ENCODE measurements at regions not wholly inside any gene's neighbourhood (a gene's known extent, or its start where the extent isn't known, plus 50 kb on each side); places are given as distances from the start of the nearest gene placed in this dataset.

GRCh38 chr13:37392389-37392788 lies 206.2 kb downstream of the POSTN start:
- no peak overlapping the region for H3K27ac Mint-ChIP-seq (ENCODE audit: unreplicated experiment)
- no peaks in the 10 kb centered on the region for H3K27me3 Mint-ChIP-seq (ENCODE audit: low read depth)
- peaks cover 20% of the 10 kb centered on the region for H3K36me3 Mint-ChIP-seq (ENCODE audit: low read depth)
- peaks cover 17% of the 10 kb centered on the region for H3K9me3 Mint-ChIP-seq (ENCODE audit: low read depth)
- no peak overlapping the region for H3K4me3 Mint-ChIP-seq (ENCODE audit: unreplicated experiment)
- H3K4me1 Mint-ChIP-seq (ENCODE audit: low read depth): peaks cover 5% of the 10 kb centered on the region
- no peak for TF ChIP-seq CTCF (IDR thresholded peaks at IDR 0.05)
- DNase-seq (ENCODE audit: low spot score): no peak

GRCh38 chr13:37390735-37391134 lies 207.8 kb downstream of the POSTN start:
- peaks cover 10% of the 10 kb centered on the region for H3K36me3 Mint-ChIP-seq (ENCODE audit: low read depth)
- H3K27ac Mint-ChIP-seq (ENCODE audit: unreplicated experiment): no peak overlapping the region
- DNase-seq (ENCODE audit: low spot score): no peak
- no peak overlapping the region for H3K4me3 Mint-ChIP-seq (ENCODE audit: unreplicated experiment)
- peaks cover 5% of the 10 kb centered on the region for H3K9me3 Mint-ChIP-seq (ENCODE audit: low read depth)
- peaks cover 15% of the 10 kb centered on the region for H3K4me1 Mint-ChIP-seq (ENCODE audit: low read depth)
- TF ChIP-seq CTCF (IDR thresholded peaks at IDR 0.05): no peak
- no peaks in the 10 kb centered on the region for H3K27me3 Mint-ChIP-seq (ENCODE audit: low read depth)

- no peak for TF ChIP-seq CTCF (IDR thresholded peaks at IDR 0.05)
- peak overlapping the region; percentile 95 for H3K27ac Mint-ChIP-seq (ENCODE audit: unreplicated experiment)
- H3K9me3 Mint-ChIP-seq (ENCODE audit: low read depth): peaks cover 4% of the 10 kb centered on the region
- no peak overlapping the region for H3K4me3 Mint-ChIP-seq (ENCODE audit: unreplicated experiment)
- H3K4me1 Mint-ChIP-seq (ENCODE audit: low read depth): peaks cover 52% of the 10 kb centered on the region
- DNase-seq (ENCODE audit: low spot score): no peak
- H3K27me3 Mint-ChIP-seq (ENCODE audit: low read depth): no peaks in the 10 kb centered on the region
- peaks cover 4% of the 10 kb centered on the region for H3K36me3 Mint-ChIP-seq (ENCODE audit: low read depth)
These were observed 212.5 kb downstream of the POSTN start for GRCh38 chr13:37385956-37386670.

- Mint-ChIP-seq H3K27me3 (ENCODE audit: low read depth) (no peaks in the 10 kb centered on the region), H3K4me3 (ENCODE audit: unreplicated experiment) (no peak overlapping the region), H3K9me3 (ENCODE audit: low read depth) (peaks cover 6% of the 10 kb centered on the region)
These were observed 213.3 kb downstream of the POSTN start for GRCh38 chr13:37385248-37385647.

GRCh38 chr13:37383856-37384370 lies 214.7 kb downstream of the POSTN start:
- Mint-ChIP-seq H3K4me3 (ENCODE audit: unreplicated experiment) (no peak overlapping the region), H3K4me1 (ENCODE audit: low read depth) (peaks cover 61% of the 10 kb centered on the region), H3K27me3 (ENCODE audit: low read depth) (no peaks in the 10 kb centered on the region), H3K36me3 (ENCODE audit: low read depth) (peaks cover 4% of the 10 kb centered on the region), H3K9me3 (ENCODE audit: low read depth) (peaks cover 7% of the 10 kb centered on the region), H3K27ac (ENCODE audit: unreplicated experiment) (peak overlapping the region; percentile 74)
- no peak for TF ChIP-seq CTCF (IDR thresholded peaks at IDR 0.05)
- DNase-seq (ENCODE audit: low spot score): no peak

More at GRCh38 chr13:37385248-37385647, 213.3 kb downstream of the POSTN start:
- Mint-ChIP-seq H3K36me3 (ENCODE audit: low read depth) (peaks cover 4% of the 10 kb centered on the region), H3K4me1 (ENCODE audit: low read depth) (peaks cover 61% of the 10 kb centered on the region), H3K27ac (ENCODE audit: unreplicated experiment) (no peak overlapping the region)
- no peak for TF ChIP-seq CTCF (IDR thresholded peaks at IDR 0.05)
- DNase-seq (ENCODE audit: low spot score): no peak
